Tibial artery (tissue), 4 donors: ENCODE measurements at regions not wholly inside any gene's neighbourhood (a gene's known extent, or its start where the extent isn't known, plus 50 kb on each side); places are given as distances from the start of the nearest gene placed in this dataset.

Source experiments
- DNase-seq, 2 donors: peaks; one replicate each; pipeline ENCODE4 v3.0.0-alpha.2; 2019
- H3K27ac ChIP-seq, 2 donors: fragments of 200-600 bp; sonication (generic) in 1 of 2; 1 replicate in 1 of 2; 2 replicates in 1 of 2; pipeline ENCODE4 v1.5.1; 2018 to 2019; ENCODE audit warnings: mild to moderate bottlenecking in 1 of 2
- H3K27me3 ChIP-seq, 2 donors: fragments of 200-600 bp; sonication (generic) in 1 of 2; one replicate each; pipeline versions ENCODE4 v1.5.1 to v1.6.0; 2016 to 2019
- H3K36me3 ChIP-seq, 3 donors: fragments of 200-600 bp; sonication (generic) in 2 of 3; one replicate each; pipeline ENCODE4 v1.5.1; 2016 to 2019; ENCODE audit warnings: mild to moderate bottlenecking in 2 of 3
- H3K4me1 ChIP-seq, 4 donors: fragments of 200-600 bp; sonication (generic) in 2 of 4; 1 replicate in 3 of 4; 2 replicates in 1 of 4; pipeline ENCODE4 v1.5.1; 2016 to 2019
- H3K4me3 ChIP-seq, 2 donors: fragments of 200-600 bp; sonication (generic) in 1 of 2; 1 replicate in 1 of 2; 2 replicates in 1 of 2; pipeline ENCODE4 v1.5.1; 2018 to 2019; ENCODE audit warnings: mild to moderate bottlenecking in 2 of 2
- H3K9me3 ChIP-seq, 3 donors: fragments of 200-600 bp; sonication (generic) in 1 of 3; one replicate each; pipeline ENCODE4 v1.5.1; 2016 to 2019
- intact Hi-C: fragments of 100-400 bp; cut with DNase I; formaldehyde crosslinking; loops from one replicate; pipeline ENCODE4 v1.15.0; 2023; ENCODE audit warnings: low total_unique reads
- TF ChIP-seq, protein P1 (sequence below), 2 experiments: fragments of 200-600 bp in 1 of 2; fragments of 450-650 bp in 1 of 2; IDR thresholded peaks; one replicate each; pipeline ENCODE4 v1.5.1; 2017 to 2019; ENCODE audit warnings: antibody characterized with exemption in 2 of 2, mild to moderate bottlenecking in 1 of 2, moderate library complexity in 1 of 2

DNA sequence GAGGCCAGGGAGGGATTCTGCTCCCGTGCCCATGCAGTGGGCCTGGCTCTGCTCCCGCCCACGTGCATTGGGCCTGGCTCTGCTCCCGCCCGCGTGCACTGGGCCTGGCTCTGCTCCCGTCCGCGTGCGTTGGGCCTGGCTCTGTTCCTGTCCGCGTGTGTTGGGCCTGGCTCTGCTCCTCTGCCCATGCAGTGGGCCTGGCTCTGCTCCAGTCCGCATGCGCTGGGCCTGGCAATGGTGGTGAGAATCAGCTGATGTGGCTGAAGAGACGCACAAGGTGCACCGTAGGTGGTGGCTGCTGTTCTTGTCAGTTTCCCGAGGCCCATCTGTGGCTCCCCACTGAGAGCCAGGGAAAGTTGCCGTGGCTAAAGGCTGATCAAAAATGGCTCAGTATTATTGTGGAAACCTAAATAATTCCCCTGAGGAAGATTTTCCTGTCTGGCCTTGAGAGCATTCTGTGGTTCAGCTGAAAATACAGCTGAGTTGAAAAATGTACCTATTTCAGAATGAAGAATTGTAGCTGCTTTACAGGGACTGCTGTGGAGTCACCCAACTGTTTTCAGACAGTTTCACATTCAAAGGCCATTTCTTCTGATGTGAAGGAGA, 572.4 kb downstream of the GLRX3 start:
- no peak overlapping the region for H3K4me3 ChIP-seq
- intact Hi-C loops = no loop called here

GRCh38 chr10:130709415-130709814, 573.2 kb downstream of the GLRX3 start:
- H3K4me1 ChIP-seq = no peaks in the 10 kb centered on the region
- DNase-seq = no peak
- H3K9me3 ChIP-seq = no peaks in the 10 kb centered on the region
- peaks cover 0 to 15% of the 10 kb centered on the region in 2 donors for H3K27me3 ChIP-seq
- H3K4me3 ChIP-seq = no peak overlapping the region
- intact Hi-C loops = no loop called here
- H3K36me3 ChIP-seq = no peaks in the 10 kb centered on the region
- TF ChIP-seq, protein P1, sequence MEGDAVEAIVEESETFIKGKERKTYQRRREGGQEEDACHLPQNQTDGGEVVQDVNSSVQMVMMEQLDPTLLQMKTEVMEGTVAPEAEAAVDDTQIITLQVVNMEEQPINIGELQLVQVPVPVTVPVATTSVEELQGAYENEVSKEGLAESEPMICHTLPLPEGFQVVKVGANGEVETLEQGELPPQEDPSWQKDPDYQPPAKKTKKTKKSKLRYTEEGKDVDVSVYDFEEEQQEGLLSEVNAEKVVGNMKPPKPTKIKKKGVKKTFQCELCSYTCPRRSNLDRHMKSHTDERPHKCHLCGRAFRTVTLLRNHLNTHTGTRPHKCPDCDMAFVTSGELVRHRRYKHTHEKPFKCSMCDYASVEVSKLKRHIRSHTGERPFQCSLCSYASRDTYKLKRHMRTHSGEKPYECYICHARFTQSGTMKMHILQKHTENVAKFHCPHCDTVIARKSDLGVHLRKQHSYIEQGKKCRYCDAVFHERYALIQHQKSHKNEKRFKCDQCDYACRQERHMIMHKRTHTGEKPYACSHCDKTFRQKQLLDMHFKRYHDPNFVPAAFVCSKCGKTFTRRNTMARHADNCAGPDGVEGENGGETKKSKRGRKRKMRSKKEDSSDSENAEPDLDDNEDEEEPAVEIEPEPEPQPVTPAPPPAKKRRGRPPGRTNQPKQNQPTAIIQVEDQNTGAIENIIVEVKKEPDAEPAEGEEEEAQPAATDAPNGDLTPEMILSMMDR (IDR thresholded peaks at IDR 0.05) = no peak
- H3K27ac ChIP-seq = no peak overlapping the region

More for the DNA sequence above, 572.4 kb downstream of the GLRX3 start:
- H3K27ac ChIP-seq = no peak overlapping the region
- H3K27me3 ChIP-seq = peaks cover 0 to 7% of the 10 kb centered on the region in 2 donors
- H3K4me1 ChIP-seq = no peaks in the 10 kb centered on the region
- H3K9me3 ChIP-seq = no peaks in the 10 kb centered on the region
- no peaks in the 10 kb centered on the region for H3K36me3 ChIP-seq
- peak in 1 of 2 donors; percentile 33 for DNase-seq
- TF ChIP-seq, protein P1 (IDR thresholded peaks at IDR 0.05) = no peak

DNA sequence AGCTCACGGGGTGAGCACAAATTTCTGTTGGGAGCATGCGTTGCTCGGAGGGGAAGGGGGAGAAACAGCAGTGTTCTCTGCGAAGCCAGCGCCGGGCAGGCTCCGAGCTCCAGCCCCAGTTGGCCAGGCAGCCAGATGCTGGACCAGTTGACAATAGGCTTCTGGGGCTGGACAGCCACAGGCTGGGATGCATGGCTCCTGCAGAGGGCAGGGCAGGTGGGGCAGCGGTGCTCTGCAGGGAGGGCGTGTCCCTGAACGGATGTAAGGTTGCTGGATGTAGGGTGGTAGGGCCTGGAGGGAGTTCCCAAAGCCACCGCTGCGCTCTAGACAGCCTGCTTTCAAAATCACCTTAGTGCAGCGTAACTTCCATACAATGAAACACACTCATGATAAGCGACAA, 574.9 kb downstream of the GLRX3 start:
- H3K4me1 ChIP-seq = no peaks in the 10 kb centered on the region
- no peak overlapping the region for H3K27ac ChIP-seq
- intact Hi-C loops = no loop called here
- DNase-seq = peak in 1 of 2 donors; percentile 32
- no peak overlapping the region for H3K4me3 ChIP-seq
- H3K9me3 ChIP-seq = no peaks in the 10 kb centered on the region
- no peaks in the 10 kb centered on the region for H3K36me3 ChIP-seq
- TF ChIP-seq, protein P1 (IDR thresholded peaks at IDR 0.05) = no peak
- H3K27me3 ChIP-seq = peaks cover 0 to 15% of the 10 kb centered on the region in 2 donors

- DNase-seq = peak in 1 of 2 donors; percentile 21
- H3K36me3 ChIP-seq = no peaks in the 10 kb centered on the region
- TF ChIP-seq, protein P1 (IDR thresholded peaks at IDR 0.05) = no peak
- intact Hi-C loops = no loop called here
- peaks cover 0 to 17% of the 10 kb centered on the region in 2 donors for H3K27me3 ChIP-seq
- no peak overlapping the region for H3K4me3 ChIP-seq
- no peaks in the 10 kb centered on the region for H3K9me3 ChIP-seq
- no peaks in the 10 kb centered on the region for H3K4me1 ChIP-seq
- H3K27ac ChIP-seq = no peak overlapping the region
Observed at GRCh38 chr10:130713135-130713534, 576.9 kb downstream of the GLRX3 start.

GRCh38 chr10:130713731-130714130, 577.5 kb downstream of the GLRX3 start:
- Histone ChIP-seq H3K27me3 (peaks cover 0 to 17% of the 10 kb centered on the region in 2 donors), H3K4me1 (no peaks in the 10 kb centered on the region), H3K36me3 (no peaks in the 10 kb centered on the region), H3K4me3 (no peak overlapping the region), H3K9me3 (no peaks in the 10 kb centered on the region), H3K27ac (no peak overlapping the region)
- peak in 1 of 2 donors; percentile 51 for DNase-seq
- intact Hi-C loops = no loop called here
- TF ChIP-seq, protein P1 (IDR thresholded peaks at IDR 0.05) = no peak
